ENCODE measurements at regions not wholly inside any gene's neighbourhood (a gene's known extent, or its start where the extent isn't known, plus 50 kb on each side); places are given as distances from the start of the nearest gene placed in this dataset.
"Not testable (repeated sequence)": the region's sequence is repeated elsewhere in the genome, so short reads cannot be mapped to it uniquely, and the experiment has no call there.

DNA sequence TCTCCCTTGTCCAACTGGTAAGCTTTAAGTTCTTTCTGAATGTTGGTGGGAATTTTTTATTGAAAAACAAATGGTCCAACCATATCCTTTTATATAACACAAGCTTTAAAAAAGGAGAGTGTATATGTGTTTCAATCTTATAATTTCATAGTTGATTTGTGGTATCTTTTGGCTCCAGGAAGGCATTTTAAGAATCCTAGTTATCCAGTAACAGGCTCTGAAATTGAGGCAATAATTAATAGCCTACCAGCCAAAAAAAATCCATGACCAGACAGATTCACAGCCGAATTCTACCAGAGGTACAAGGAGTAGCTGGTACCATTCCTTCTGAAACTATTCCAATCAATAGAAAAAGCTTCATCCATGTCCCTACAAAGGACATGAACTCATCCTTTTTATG is 141.6 kb downstream of the FZD1 start:
- DNase-seq, result not testable (repeated sequence)

DNA sequence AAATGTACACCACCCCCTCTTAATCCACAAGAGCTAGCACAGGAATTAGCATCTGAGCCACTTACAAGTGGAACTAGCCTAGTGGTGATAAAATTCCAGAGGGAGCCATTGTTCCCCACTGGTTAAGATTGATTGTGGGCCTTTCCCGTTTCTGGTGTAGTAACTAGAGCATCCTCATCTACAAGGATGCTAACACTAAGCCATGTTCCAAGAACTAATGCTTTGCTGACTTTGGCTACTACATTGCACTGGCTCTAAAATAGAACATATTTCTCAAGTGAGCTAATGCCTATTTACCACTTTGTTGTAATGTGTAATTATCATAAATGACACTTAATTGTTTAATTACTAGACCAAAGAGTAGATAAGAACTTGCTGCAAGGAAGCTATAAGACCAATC is 143.7 kb downstream of the FZD1 start:
- no peak for DNase-seq

DNA sequence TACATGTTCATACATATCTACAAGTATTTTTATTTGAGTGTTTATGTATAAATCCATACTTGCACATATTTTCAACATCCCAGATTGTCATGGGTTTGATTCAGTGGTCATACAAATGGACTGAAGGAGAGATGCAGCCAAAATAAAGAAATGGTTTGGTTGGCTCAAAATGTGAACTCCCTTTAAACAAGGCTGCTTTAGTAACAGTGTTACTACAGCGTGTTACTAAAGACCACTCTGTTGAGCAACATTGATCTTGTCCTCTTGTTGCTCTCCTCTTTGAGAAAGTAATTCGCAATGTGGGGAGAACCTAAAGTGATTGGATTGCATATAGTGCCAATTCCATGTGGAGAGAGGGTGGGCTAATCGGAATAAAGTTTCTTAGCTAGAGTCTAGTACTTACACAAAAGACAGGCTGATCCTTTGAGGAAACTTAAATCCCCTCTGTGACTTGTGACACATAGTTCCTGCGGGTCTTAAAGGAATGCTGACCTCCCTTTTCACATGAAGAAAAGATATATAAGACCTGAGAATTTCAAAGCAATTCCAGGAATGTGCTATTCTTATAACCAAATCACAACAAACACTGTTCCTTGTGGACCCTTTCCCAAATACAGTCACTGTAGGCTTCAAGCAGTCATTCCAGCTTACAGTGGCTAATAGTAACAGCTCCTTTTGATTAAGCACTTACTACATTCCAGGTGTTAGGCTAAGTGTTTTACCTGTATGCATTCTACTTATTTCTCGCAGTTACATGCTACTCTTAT is 144.3 kb downstream of the FZD1 start:
- no peak for DNase-seq

DNA sequence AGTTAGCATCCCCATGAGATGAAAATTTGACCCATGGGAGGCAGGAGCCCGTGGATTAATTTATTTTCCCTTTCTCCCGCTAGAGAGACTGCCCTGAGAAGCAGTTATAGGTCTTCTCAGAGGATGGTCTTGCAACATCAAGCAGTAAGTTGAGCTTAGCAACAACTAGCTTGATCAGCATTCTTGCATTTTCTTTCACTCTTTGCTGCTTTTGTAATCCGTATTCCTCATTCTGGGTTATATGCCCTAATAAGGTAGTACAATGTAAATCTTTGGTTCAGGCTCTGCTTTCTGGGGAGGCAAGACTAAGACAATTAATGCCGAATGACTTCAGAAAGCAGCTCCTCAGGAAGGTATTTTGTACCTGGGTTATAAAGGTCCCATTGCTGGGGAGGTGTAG is 146.8 kb downstream of the FZD1 start:
- no peak for DNase-seq

DNA sequence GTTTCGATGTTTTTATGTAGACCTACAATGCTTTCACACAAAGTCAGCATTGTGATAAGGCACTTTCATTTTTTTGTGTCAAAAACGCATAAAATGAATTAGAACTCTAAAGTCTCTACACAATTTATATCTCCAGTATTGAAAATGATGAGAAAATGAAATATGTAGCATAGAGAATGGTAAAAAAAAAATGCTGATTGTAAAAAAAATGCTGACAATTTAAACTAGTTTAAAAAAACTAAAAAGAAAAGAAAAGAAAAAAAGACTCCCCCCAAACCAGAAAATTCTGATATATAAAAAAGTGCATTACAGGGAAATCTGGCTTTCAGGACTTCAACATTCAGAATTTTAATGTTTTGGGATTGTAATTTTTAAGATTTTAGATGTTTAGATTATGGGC is 148.1 kb downstream of the FZD1 start:
- DNase-seq, result no peak

DNA sequence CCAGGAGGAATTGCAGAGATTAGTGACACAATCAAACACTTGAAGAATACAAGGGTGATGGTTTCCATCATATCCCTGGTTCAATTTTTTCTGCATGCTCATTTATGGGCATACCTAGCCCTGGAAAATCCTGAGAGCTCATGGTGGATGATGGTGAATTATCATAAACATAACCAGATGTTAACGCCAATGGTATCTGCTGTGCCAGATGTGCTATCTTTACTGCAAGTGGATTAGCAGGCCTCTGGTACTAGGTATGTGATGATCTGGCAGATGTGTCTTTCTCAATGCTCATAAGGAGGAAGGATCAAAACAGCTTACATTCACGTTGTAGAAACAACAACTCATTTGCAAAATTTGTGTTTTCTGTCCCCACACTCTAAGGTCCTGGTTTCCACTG is 150.5 kb downstream of the FZD1 start:
- DNase-seq, result no peak

DNA sequence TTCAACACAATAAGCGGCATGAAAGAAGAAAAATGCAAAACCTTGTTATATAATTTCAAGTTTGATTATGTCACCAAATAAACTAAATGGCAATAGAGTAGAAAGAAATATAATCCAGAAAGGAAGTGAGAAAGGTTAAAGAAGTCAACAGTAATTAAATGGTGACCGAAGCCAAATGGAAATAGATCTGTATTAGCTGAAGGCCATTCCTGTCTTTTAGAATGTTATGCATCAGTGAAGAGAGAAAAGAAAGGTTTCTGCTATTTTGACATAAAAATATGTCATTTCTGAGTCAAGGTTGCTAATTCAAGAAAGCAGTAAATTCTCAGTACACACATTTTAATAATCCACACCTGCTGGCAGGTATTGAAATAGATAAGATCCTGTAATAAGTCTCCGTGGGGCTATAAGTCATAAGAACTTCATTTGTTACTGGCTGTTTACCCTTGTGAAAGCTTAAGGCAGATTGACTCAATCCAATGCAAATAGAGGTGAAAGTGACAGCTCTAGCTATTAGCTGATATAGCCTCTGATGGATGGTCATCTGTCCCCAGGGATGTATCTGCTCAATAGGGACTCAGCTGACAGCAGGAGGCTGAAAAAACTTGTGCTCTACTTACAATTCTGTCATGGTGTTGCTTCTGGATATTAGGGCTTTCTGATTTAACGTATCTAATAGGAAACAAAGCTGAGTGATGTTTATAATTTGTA is 152.1 kb downstream of the FZD1 start:
- DNase-seq, result no peak

DNA sequence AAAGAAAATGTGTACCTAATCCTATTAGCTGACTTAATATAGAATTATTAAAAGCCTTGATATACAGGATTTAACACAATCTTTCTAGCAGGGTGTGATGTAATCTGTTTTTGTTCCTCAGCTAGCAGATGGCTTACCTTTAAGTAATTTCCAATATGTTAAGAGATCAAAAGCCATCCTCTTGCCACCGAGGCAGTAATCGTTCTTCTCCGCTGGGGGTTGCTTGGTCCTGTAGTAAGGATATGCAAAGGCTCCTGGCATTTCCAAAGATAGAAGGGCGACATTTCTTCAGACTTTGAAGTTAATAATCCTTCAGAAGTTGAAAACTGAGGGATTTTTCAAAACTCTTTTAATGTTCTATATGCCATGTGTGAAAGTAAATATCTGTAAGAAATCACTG is 156.4 kb downstream of the FZD1 start:
- no peak for DNase-seq

DNA sequence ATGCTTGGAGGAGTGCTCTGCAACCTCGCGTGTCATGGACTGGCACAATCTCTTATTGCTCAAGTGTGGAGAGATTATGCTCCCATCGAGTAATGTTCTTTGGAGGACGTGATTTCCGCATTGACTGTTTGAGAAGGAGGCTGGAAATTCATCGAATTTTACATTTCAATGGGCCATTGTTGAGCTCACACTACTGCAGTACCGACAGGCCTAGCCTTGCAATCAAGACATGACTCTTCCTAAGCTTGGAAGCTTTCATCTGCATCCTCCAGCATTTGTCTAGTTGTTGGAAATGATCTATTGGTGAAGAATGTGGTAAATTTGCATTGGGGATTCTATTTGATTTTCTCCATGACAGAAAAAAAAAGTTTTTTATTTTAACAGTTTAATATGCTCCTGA is 156.8 kb downstream of the FZD1 start:
- no peak for DNase-seq

DNA sequence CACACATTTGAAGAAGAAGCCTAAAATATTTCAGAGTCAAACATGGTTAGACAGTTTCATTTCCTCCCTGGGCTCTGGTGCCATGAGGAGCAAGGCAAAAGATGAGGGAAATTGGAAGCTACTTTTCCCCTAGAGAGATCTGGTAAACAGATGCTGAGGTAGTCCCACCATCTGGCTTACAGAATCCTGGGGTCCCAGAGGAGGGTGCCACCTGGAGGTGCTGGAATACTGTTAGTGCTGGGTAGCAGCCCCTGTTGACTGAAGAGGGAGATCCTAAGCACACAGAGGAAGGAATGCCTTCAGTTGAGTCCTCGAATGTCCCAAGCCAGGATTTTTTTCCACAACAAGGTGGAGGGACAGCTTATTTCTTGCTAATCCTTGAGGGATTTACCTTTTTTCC is 160.1 kb downstream of the FZD1 start:
- no peak for DNase-seq

DNA sequence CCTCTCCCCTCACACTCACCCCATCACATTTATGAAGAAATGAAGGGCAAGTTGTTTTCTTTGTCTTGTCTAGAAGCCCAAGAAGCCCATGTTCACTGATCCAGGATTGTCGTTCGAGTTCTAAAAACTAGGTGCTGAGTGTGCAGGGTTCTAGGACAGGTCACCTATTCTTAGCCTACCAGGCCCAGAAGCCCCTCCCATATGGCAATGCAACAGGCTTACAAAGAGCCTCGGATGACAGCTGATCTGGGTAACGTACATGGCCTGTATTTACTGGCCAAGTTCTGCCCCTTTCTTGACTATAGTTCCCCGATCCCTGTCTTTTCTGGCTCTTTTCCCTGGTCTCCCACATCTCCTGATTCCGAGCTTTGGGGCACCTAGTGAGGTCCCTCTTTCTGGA is 160.9 kb downstream of the FZD1 start:
- no peak for DNase-seq

DNA sequence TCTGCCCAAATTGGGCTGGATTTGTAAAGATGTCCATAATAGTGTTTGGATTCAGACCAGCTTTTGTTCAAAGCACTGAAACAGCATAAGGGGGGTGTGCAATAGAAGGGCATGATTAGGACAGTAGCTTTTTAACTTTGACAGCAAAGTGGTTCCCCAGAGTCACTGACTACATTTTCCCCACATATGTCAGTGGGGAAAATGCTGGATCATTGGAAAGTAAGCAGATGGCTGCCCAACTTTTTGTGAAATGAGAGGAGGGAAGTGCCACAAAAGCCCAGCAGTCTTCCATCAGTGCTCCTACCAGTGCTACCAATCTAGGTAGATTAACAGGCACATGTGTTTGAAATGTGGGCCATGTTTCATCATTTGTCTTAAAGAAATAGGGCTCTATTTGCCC is 162.8 kb downstream of the FZD1 start:
- no peak for DNase-seq

DNA sequence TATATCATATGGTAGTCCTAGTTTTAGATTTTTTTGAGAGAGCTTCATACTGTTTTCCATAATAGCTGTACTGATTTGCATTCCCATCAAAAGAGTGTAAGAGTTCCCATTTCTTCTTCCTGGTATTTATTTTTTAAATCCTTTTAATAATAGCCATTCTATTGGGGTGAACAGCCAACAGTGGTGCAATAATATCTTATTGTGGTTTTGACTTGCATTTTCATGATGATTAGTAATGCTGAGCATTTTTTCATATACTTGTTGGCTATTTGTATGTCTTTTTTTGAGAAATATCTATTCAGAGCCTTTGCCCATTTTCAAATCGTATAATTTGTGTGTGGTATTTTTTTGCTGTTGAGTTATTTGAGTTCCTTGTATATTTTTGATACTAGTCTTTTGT is 167.4 kb downstream of the FZD1 start:
- no peak for DNase-seq

DNA sequence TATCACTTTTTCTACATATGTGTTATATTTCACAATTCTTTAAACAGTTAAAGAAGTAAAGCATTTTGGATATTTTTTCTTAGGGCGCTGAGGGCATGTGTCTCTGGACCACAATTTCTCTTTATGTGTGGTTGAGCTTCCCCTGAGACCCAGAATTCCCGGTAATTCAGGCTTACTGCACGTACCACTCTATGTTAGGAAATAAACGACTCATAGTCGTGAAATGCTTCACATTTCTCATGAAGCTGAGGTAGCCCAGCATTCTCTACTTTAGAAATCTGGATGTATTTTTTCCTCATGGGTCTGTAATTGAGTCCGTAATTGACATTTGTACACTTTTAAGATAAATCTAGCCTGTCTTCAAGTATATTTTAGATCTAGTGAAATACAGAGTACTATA is 170.6 kb downstream of the FZD1 start:
- DNase-seq, result no peak

DNA sequence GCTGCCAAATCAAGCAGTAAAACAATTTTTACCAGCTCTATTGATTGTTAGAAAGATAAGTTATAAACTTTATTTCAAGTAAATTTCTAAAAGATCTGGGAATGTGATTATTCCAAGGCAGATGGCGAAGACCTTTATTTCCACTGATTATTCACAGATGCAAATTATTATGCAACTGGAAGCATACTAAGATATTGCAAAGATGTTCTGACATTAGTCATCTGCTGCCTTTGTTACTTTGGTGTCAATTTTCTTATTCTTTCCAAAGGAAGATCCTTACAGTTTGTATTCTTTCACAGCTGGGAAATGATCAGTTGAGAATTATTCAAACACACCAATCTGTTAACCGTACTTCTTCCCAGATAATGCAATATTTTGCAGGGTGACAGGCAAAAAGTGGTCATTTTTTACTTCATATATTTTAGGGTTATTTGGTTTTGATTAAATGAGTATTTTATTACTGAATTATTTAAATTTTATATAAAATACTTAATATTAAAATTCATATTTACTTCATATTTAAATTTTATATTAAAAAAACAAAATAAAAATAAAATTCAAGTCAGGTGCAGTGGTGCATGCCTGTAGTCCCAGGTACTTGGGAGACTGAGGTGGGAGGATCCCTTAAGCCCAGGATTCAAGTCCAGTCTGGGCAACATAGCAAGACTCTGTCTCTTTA is 171.3 kb downstream of the FZD1 start:
- no peak for DNase-seq

DNA sequence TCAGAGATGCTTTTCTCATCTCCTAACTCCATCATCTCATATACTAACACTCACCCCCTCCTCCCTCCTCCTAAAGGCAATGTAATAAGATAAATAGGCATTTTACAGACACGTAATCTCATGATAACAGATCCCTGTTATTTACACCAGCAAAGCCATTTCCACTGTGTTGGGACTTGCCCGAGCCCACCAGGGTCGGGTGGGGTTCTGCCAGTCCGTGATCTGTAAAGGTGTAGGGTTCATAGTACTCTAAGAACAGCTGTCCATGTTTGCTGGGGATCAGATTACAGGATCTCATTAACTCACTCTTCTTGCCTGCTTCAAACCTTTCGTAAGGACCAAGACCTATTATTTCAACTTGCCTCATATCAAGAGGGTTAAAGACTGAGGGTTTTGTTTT is 172.4 kb downstream of the FZD1 start:
- DNase-seq, result no peak

DNA sequence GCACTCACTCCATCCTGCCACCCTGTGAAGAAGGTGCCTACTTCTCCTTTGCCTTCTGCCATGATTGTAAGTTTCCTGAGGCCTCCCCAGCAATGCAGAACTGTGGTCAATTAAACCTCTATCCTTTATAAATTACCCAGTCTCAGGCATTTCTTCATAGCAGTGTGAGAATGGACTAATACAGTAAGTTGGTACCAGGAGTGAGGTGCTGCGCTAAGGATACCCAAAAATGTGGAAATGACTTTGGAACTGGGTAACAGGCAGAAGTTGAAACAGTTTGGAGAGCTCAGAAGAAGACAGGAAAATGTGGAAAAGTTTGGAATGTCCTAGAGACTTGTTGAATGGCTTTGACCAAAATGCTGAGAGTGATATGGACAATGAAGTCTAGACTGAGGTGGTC is 176.0 kb downstream of the FZD1 start:
- not testable (repeated sequence) for DNase-seq

DNA sequence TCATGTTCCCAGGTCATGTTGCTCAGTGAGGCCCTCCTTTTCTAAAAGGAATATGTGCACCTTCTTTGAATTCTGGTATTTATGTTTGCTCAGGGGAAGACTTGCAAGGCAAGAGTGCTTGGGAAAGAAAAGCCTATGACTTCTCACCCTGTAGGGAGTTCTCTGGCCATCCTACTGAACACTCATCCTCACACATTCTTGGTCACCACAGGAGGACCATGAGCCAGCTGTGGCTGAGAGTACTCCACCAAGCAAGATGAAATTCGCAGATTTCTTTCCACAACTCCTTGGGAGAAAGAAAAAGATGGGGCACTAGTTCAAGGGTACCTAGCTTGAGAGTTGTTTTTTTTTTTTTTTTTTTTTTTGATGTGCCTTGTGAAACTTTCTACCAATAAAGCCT is 179.6 kb downstream of the FZD1 start:
- DNase-seq, result no peak

DNA sequence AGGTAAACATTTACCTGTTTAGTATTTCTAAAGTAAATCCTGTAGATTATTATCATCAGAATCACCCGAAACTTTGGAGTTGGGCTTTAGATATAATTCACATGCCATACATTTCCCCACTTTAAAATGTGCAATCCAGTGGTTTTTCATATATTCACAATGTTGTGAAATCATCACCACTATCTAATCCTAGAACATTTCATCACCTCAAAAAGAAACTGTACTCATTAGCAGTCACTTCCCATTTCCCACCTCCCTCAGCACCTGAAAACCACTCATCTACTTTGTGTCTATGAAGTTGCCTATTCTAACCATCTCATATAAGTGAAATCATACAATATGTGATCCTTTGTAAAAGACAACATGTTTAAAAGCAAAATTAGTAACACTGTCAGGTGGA is 182.6 kb downstream of the FZD1 start:
- no peak for DNase-seq

DNA sequence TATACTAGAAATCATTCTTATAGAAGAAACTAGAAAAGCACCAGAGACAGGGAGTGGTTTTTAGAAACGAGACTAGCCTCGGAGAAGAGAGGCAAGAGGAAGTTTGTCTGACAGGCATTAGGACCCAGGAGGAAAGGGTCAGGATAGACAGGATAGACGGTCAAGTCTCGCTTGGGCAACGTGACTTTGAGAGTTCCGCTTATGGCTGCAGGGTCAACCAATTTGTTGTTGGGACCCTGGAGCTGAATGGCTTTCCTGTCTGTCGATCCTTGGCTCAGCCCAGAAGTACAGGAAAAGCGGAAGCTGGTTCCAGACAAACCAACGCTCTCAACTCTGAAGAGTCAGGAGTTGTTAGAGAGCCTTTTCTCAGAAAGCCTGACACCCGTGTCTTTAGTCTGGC is 191.2 kb downstream of the FZD1 start:
- DNase-seq, result no peak

DNA sequence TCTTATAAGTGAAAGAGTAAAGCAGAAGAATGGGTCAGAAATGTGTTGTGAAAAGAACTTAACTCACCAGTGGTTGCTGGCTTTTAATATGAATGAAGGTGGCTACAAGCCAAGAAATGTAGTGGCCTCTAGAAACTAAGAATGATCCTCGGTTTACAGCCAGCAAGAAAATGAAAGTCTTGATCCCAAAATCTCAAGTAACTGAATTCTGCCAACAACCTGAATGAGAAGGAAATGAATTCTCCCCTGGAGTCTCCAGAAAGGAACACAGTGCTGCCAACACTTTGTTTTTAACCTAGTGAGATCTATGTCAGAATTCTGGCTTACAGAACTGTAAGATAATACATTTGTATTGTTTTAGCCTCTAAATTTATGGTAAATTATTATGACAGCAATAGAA is 193.0 kb downstream of the FZD1 start:
- no peak for DNase-seq

DNA sequence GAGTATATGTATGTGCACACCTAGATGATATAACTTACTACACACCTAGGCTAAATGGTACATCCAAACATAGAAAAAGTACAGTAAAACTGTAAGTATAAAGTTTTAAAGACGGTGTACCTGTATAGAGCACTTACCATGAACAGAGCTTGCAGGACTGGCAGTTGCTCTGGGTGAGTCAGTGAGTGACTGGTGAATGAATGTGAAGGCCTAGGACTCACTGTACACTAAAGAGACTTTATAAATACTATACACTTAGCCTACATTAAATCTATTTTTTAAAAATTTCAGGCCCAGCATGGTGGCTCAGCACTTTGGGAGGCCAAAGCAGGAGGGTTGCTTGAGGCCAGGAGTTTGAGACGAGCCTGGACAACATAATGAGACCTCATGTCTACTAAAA is 195.3 kb downstream of the FZD1 start:
- DNase-seq, result no peak

DNA sequence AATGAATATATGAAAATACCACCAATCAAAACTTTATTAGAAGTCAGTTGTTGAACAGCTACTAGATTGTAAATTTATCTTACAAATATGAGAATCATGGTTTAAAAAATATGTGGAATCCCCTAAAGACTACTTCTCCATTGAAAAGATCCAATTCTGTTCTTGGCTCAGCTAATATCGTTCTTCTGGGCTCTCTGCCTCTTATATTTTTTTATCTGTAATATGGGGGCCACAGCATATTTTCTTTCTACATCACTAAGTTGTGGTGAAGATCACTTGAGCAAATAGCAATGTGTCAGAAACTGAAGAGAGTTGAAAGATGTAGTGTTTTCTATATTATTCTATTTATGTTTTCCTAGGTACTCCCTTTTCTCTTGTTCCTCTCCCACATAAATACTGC is 198.1 kb downstream of the FZD1 start:
- no peak for DNase-seq

DNA sequence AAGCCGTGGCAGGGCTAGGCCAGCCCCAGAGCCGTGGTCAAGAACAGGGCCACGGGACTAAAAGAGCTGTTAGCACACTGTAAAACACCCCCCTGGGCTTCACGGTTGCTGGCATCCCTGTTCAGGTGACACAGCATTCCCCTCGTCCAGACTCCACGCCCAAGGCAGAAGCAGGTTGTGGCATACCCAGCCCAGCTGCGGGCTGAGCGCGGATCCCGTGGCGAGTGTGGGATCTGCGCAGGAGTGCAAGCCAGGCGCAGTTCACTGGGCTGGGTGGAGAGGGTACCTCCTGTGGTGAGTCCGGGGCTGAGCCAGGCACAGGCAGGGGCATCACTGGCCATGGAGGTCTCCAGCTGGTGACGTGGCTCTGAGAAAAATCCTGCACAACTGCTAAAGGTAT is 199.1 kb downstream of the FZD1 start:
- no peak for DNase-seq
